BE2C (cell line): ENCODE measurements at regions not wholly inside any gene's neighbourhood (a gene's known extent, or its start where the extent isn't known, plus 50 kb on each side); places are given as distances from the start of the nearest gene placed in this dataset.

Experiments
- DNase-seq: peaks from one replicate; pipeline ENCODE4 v3.0.0-alpha.2; 2020
- H3K27me3 ChIP-seq: fragments of 250-450 bp; sonication (Bioruptor Pico); 2 replicates; pipeline ENCODE4 v1.5.1; 2020; ENCODE audit warnings: mild to moderate bottlenecking
- H3K36me3 ChIP-seq: fragments of 250-450 bp; sonication (Bioruptor Pico); 2 replicates; pipeline ENCODE4 v1.5.1; 2020; ENCODE audit warnings: mild to moderate bottlenecking
- H3K4me1 ChIP-seq: fragments of 250-450 bp; sonication (Bioruptor Pico); 2 replicates; pipeline ENCODE4 v1.5.1; 2020
- H3K4me3 ChIP-seq: 2 replicates; pipeline ENCODE4 v1.5.1; 2011; ENCODE audit warnings: low read depth, low read length
- H3K9me3 ChIP-seq: fragments of 250-450 bp; sonication (Bioruptor Pico); 2 replicates; pipeline ENCODE4 v1.5.1; 2020
- CTCF ChIP-seq: IDR thresholded peaks from 2 replicates; pipeline ENCODE4 v1.5.1; 2012; ENCODE audit warnings: mild to moderate bottlenecking, low read depth, low read length

DNA sequence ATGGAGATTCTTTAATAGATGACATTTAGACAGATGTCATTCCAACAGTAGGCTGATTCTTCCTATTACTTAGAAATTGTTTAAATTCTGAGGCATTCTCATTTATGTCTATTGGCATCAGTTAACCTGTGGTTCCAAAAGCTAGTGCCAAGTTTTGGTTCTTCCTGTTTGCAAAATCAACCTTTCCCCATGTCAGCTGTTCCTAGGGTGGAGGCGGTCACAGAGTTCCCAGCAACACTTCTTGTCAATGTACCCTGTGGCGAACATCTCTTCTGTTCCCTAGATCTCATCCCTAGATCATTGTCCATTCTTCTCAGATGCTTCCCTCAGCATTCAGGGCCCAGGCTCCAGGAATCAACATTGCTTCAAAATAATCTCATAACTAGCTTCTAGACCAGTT is 140.9 kb downstream of the PHLDA1 start:
- no peaks in the 10 kb centered on the region for H3K4me1 ChIP-seq
- H3K27me3 ChIP-seq, result no peaks in the 10 kb centered on the region
- no peak for TF ChIP-seq CTCF
- H3K9me3 ChIP-seq, result no peaks in the 10 kb centered on the region
- no peaks in the 10 kb centered on the region for H3K36me3 ChIP-seq
- DNase-seq, result no peak
- H3K4me3 ChIP-seq, result no peak overlapping the region

DNA sequence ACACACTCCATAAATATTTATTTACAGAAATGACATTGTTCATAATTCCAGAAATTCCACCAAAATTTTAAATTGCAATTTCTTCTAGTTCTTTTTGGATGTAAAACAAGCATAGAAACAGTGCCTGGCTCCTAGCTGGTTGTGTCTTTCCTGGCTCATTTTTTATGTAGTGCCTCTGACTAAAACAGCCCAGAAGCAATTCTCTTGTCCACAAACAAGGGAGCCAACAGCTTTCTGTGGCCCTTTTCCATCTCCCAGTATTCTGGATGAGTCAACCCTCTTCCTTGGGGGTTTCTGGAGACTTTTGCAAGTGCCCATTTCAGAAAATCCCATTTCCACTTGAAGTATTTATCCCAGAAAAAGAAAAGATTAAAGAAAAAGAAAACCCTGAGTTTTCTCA is 141.4 kb downstream of the PHLDA1 start:
- Histone ChIP-seq H3K4me1 (no peaks in the 10 kb centered on the region), H3K27me3 (no peaks in the 10 kb centered on the region), H3K36me3 (no peaks in the 10 kb centered on the region), H3K9me3 (no peaks in the 10 kb centered on the region), H3K4me3 (no peak overlapping the region)
- no peak for DNase-seq
- TF ChIP-seq CTCF, result no peak

GRCh38 chr12:75888874-75889613 is 142.5 kb downstream of the PHLDA1 start:
- TF ChIP-seq CTCF, result no peak
- DNase-seq, result no peak
- Histone ChIP-seq H3K4me1 (no peaks in the 10 kb centered on the region), H3K27me3 (no peaks in the 10 kb centered on the region), H3K36me3 (no peaks in the 10 kb centered on the region), H3K4me3 (no peak overlapping the region), H3K9me3 (no peaks in the 10 kb centered on the region)

DNA sequence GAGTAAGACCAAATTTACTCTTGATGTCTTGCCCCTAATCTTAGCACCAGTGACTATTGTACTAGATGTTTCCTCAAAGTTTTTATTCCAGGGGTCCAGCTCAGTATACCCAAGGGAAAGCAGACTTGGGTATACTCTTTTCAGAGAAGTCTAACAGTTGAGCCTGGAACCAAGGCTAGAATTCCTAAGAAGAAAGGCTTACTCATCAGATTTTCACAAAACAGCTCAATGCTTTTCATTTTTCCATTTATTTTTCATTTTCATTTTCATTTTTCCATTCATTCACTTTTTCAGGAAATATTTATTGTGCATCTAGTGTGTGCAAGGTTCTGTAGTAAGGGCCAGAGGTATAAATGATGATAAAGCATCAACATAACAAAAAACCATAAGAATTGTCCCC is 143.2 kb downstream of the PHLDA1 start:
- Histone ChIP-seq H3K9me3 (no peaks in the 10 kb centered on the region), H3K4me1 (no peaks in the 10 kb centered on the region), H3K4me3 (no peak overlapping the region), H3K27me3 (no peaks in the 10 kb centered on the region), H3K36me3 (no peaks in the 10 kb centered on the region)
- TF ChIP-seq CTCF, result no peak
- no peak for DNase-seq

- no peaks in the 10 kb centered on the region for H3K9me3 ChIP-seq
- TF ChIP-seq CTCF, result no peak
Measured at GRCh38 chr12:75887979-75888378, 143.6 kb downstream of the PHLDA1 start.

GRCh38 chr12:75884465-75884985 is 147.1 kb downstream of the PHLDA1 start:
- no peak overlapping the region for H3K4me3 ChIP-seq
- TF ChIP-seq CTCF, result no peak
- H3K27me3 ChIP-seq, result no peaks in the 10 kb centered on the region
- no peaks in the 10 kb centered on the region for H3K4me1 ChIP-seq
- H3K36me3 ChIP-seq, result no peaks in the 10 kb centered on the region
- no peaks in the 10 kb centered on the region for H3K9me3 ChIP-seq
- DNase-seq, result no peak

More at GRCh38 chr12:75887979-75888378, 143.6 kb downstream of the PHLDA1 start:
- H3K4me1 ChIP-seq, result no peaks in the 10 kb centered on the region
- no peaks in the 10 kb centered on the region for H3K36me3 ChIP-seq
- DNase-seq, result no peak
- H3K4me3 ChIP-seq, result no peak overlapping the region
- H3K27me3 ChIP-seq, result no peaks in the 10 kb centered on the region
